PFSK-1 (cell line): ENCODE measurements at regions not wholly inside any gene's neighbourhood (a gene's known extent, or its start where the extent isn't known, plus 50 kb on each side); places are given as distances from the start of the nearest gene placed in this dataset.

Experiments used
- FOXP2 ChIP-seq: optimal IDR thresholded peaks from 2 replicates; pipeline ENCODE3; 2011; ENCODE audit warnings: borderline replicate concordance, control low read depth, inconsistent platforms; ENCODE audit not compliant: insufficient read depth; ENCODE audit errors: extremely low read length, extremely low read depth
- POLR2AphosphoS5 ChIP-seq: IDR thresholded peaks from 2 replicates; pipeline ENCODE4 v1.6.1; 2012; ENCODE audit warnings: low read depth, mild to moderate bottlenecking, control low read depth, low read length, moderate library complexity
- SIN3A ChIP-seq: IDR thresholded peaks from 2 replicates; pipeline ENCODE4 v1.6.1; 2012; ENCODE audit warnings: mild to moderate bottlenecking, low read length, moderate library complexity, borderline replicate concordance; ENCODE audit not compliant: insufficient read depth
- TAF1 ChIP-seq: IDR thresholded peaks from 2 replicates; pipeline ENCODE4 v1.6.1; 2012; ENCODE audit warnings: low read length, control low read depth, borderline replicate concordance; ENCODE audit not compliant: insufficient read depth
- TF ChIP-seq, protein P1 (sequence below), 2 experiments: IDR thresholded peaks; 2 replicates each; pipeline versions ENCODE4 v1.6.1 to v1.8.0; 2011 to 2012; ENCODE audit warnings: low read depth in 2 of 2, low read length in 2 of 2, control low read depth in 1 of 2, inconsistent platforms in 1 of 2, mild to moderate bottlenecking in 1 of 2, moderate library complexity in 1 of 2; ENCODE audit not compliant: insufficient read depth in 1 of 2

DNA sequence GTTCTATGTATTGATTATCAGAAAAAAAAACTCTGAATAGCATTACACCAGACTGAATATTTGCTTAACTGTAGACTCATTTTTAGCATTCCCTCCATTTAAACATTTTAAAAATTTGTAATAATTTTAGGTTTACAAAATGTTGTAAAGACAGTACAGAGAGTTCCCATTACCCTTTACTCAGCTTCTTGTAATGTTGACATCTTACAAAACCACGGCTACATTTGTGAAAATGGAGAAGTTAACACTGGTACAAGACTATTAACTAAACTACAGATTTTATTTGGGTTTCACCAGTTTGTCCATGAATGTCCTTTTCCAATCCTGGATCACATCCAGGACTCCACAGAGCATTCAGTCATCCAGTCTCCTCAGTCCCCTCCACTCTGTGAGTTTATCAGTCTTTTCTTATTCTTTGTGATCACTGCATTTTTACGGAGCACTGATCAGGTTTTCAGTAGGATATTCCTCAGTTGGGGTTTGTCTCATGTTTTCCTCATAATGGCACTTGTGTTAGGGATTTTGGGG lies 130.0 kb upstream of the EEPD1 start:
- no peak for TF ChIP-seq SIN3A
- no peak for TF ChIP-seq FOXP2

- no peak for TF ChIP-seq FOXP2
- TF ChIP-seq, protein P1, sequence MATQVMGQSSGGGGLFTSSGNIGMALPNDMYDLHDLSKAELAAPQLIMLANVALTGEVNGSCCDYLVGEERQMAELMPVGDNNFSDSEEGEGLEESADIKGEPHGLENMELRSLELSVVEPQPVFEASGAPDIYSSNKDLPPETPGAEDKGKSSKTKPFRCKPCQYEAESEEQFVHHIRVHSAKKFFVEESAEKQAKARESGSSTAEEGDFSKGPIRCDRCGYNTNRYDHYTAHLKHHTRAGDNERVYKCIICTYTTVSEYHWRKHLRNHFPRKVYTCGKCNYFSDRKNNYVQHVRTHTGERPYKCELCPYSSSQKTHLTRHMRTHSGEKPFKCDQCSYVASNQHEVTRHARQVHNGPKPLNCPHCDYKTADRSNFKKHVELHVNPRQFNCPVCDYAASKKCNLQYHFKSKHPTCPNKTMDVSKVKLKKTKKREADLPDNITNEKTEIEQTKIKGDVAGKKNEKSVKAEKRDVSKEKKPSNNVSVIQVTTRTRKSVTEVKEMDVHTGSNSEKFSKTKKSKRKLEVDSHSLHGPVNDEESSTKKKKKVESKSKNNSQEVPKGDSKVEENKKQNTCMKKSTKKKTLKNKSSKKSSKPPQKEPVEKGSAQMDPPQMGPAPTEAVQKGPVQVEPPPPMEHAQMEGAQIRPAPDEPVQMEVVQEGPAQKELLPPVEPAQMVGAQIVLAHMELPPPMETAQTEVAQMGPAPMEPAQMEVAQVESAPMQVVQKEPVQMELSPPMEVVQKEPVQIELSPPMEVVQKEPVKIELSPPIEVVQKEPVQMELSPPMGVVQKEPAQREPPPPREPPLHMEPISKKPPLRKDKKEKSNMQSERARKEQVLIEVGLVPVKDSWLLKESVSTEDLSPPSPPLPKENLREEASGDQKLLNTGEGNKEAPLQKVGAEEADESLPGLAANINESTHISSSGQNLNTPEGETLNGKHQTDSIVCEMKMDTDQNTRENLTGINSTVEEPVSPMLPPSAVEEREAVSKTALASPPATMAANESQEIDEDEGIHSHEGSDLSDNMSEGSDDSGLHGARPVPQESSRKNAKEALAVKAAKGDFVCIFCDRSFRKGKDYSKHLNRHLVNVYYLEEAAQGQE (IDR thresholded peaks at IDR 0.05; ENCODE audit: insufficient read depth in 1 of 2, low read depth in 2 of 2, low read length in 2 of 2) = no peak
- no peak for TF ChIP-seq SIN3A
- TF ChIP-seq TAF1 = no peak
- no peak for TF ChIP-seq POLR2AphosphoS5
Observed at GRCh38 chr7:36025190-36025589, 127.9 kb upstream of the EEPD1 start.

GRCh38 chr7:36029311-36029710 lies 123.7 kb upstream of the EEPD1 start:
- TF ChIP-seq POLR2AphosphoS5 (no peak), SIN3A (no peak), TAF1 (no peak), FOXP2 (no peak)
- TF ChIP-seq, protein P1 (IDR thresholded peaks at IDR 0.05; ENCODE audit: insufficient read depth in 1 of 2, low read depth in 2 of 2, low read length in 2 of 2) = no peak

GRCh38 chr7:36029853-36030515 lies 123.1 kb upstream of the EEPD1 start:
- TF ChIP-seq POLR2AphosphoS5 (no peak), FOXP2 (no peak), SIN3A (no peak), TAF1 (no peak)
- TF ChIP-seq, protein P1 (IDR thresholded peaks at IDR 0.05; ENCODE audit: insufficient read depth in 1 of 2, low read depth in 2 of 2, low read length in 2 of 2) = no peak

GRCh38 chr7:36032361-36032818 lies 120.7 kb upstream of the EEPD1 start:
- TF ChIP-seq FOXP2 = no peak
- TF ChIP-seq, protein P1 (IDR thresholded peaks at IDR 0.05; ENCODE audit: insufficient read depth in 1 of 2, low read depth in 2 of 2, low read length in 2 of 2) = no peak
